ENCODE measurements at regions not wholly inside any gene's neighbourhood (a gene's known extent, or its start where the extent isn't known, plus 50 kb on each side); places are given as distances from the start of the nearest gene placed in this dataset.
"Not testable (repeated sequence)": the region's sequence is repeated elsewhere in the genome, so short reads cannot be mapped to it uniquely, and the experiment has no call there.

GRCh38 chr1:60311838-60312237 is 238.3 kb upstream of the C1orf87 start:
- DNase-seq, result no peak

DNA sequence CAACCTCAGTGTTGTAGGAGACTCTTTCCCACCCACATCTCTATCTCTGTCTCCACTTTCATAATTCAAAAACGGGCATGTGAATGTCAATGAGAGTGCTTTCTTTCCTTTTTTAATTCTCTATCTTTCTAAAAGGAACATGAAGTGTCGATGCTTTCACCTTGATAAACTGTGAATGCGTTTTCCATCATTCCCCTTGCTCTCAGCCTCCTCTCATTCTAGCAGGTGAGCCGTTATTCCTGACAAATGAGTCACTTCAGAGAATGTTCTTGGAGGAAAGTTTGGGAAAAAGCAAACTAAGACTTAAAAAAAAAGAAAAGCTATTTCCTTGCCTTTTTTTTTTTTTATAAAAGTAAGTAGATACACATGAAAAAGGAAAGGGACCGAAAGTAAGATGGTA is 226.0 kb upstream of the C1orf87 start:
- no peak for DNase-seq

- no peak for DNase-seq
Observed at GRCh38 chr1:60298290-60298689, 224.7 kb upstream of the C1orf87 start.

GRCh38 chr1:60296794-60297193 is 223.2 kb upstream of the C1orf87 start:
- DNase-seq, result no peak

- DNase-seq, result no peak
Observed at GRCh38 chr1:60292140-60292539, 218.6 kb upstream of the C1orf87 start.

DNA sequence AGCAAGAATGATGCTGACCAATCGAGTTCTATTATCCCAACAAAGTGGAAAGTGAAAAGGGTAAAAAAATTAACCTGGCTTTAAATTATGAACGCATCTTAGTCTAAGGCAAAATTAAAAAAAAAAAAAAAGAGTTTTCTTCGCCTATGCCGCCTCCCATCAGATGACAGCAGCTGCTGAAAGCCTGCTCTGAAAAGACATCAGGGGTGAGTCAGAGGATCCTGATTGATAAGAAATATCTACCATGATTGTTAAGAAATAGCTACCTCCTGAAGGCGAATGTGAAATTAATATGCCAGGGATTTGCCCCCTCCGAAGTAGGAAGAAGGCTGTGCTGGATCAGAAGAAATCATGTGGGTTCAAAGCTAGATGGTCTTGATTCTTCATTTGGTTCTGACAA is 216.8 kb upstream of the C1orf87 start:
- no peak for DNase-seq

DNA sequence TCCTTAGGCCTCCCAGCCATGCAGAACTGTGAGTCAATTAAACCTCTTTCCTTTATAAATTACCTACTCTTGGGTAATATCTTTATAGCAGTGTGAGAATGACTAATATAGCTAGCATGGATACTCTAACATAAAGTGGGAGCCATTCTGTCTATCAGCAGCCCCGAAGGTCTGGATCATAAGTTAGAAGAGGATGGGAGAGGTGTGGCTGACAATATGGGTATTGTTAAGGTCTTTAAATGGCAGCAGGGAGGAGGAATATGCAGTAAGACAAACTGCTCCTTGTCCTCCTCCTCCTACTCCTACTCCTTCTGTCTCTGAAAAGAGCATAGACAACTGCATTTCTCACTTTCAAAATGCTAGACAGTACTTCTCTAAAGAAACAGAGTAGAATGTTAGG is 214.0 kb upstream of the C1orf87 start:
- no peak for DNase-seq

DNA sequence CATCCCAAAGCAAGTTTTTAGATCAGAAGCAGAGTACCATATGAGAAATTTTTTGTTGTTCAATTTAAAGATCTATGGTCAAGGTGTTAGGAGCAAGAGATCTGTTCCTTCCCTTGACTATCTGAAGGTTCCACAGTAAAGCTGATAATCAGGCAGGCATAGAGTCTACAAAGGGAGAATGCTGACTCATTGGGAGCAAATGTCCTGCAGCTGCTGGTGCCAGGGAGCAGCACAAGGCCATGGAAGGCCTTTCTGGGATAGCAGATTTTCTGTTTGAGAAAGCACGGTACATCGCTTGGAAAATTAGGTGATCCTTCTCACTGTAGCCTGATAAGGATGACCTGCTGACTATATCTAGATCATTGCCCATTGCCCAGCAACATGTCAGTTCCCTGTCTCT is 210.1 kb upstream of the C1orf87 start:
- DNase-seq, result no peak

DNA sequence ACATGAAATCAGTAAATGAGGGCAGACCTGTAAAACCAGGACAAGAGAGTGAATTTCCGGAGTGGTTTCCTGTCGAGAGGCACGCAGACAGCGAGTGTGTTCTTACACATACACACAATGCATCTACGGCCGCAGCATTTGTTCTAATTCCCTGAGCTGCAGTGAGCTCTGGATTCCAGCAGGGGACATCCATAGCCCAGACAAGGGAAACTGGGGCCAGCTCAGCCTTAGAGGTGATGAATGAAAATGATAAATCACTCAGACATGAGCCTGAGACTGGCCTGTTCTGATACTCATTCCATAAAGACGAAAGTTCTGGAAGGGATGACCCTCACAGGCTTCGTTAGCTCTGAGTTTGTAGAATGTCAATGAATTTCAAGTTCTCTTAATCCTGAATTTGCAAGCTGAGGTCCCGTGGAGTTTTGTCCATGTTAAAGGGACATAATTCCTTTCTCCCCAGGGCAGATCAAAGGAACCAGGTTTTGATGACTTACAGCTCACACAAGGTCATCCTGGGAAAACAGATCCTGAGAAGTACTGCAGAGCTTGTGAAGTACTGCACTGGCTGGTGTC is 207.9 kb upstream of the C1orf87 start:
- peak; percentile 82 to 84 for DNase-seq

DNA sequence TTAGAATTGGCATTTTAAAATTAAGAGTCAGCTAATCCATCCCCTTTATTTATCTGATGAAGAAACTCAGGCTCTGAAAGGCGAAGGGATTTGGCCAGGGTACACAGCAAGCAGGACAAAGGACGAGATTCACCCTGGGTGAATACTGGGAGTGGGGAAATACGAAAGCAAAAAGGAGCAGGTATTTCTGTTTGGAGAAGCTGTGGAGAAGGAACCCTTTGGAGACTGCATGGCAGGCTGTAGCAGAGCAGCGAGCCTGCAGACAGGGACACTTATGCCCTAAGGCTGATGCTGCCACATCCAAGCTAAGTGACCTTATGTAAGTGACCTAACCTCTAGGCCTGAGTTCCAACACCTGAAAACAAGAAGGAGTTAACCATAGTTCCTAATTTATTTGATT is 207.2 kb upstream of the C1orf87 start:
- DNase-seq, result no peak

DNA sequence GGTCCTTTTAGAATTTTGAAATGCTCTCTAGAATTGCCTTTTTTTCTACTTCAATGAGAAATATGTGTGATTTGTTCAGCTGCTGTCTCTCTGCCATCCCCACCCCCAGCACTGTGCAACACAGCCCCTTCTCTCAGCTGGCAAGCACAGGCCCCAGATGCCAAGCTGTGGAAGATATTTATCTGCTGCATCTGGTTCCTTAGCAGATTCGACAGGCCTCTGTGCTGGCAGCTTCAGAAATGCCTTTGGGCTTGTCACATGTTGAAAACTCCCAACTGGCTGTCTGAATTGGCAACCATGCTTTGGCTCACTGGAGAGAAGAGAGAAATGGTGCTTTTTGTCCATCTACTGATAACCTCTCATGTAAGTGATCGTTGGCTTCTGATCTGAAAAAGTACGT is 206.7 kb upstream of the C1orf87 start:
- no peak for DNase-seq

- DNase-seq, result no peak
Observed at GRCh38 chr1:60279798-60280197, 206.2 kb upstream of the C1orf87 start.

- peak in 1 of 2 experiments; percentile 22 for DNase-seq
Observed at GRCh38 chr1:60277269-60277668, 203.7 kb upstream of the C1orf87 start.

DNA sequence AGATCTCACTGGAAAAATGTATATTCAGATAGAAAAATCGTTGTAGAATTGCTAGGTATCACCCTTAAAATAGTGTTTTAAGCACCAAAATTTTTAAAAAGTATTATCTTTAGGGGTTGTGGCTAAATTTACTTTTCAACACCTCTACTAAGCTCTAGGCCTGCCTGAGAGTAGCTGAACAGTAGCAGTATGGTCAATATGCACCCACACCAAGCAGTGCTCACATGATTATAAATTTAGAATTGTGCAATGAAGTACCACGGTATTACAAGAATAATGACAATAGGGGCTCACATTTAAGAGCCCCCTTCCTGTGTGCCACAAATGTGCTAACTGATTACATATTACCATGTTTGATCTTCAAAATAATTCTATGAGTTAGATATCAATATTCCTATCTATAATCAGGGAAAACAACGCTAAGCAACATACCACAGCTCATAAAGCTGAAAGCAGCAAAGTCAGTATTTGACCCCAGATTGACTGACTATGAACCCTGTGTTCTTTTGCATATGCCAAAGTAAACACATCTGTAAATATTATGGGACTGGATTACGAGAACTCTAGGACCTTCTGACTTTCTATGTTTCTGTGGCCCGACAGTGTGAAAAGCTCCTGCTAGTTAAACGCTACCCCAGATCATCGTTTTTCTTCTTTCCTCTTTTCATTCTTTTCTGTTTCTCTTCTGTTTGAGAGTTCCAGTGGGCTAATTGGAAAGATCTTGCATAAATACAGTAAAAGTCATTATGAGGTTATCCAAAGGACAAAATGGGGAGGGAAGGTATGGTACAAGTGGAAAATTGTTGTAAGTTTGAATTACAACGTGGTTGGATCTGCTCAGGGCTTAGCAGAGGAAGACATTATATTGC is 201.1 kb upstream of the C1orf87 start:
- no peak for DNase-seq

DNA sequence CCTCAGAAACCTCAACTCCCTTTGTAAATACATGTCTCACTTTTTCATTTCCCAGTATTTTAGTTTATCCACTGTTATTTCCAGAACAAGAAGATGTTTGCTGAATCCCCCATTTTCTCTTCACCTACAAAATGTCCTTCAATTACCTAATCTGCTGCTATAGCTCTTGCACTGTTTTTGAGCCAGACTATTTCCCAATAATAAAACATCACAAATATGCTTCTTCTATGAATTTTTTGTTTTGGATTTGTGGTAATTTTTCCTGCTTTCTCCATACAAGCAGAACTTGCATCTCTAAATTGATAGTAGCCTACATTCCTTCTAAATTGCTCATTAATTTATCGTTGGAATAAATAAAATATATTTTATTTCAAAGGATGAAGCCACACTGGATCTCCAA is 199.6 kb upstream of the C1orf87 start:
- no peak for DNase-seq

- DNase-seq, result no peak
Observed at GRCh38 chr1:60271041-60271440, 197.5 kb upstream of the C1orf87 start.

GRCh38 chr1:60268451-60268850 is 194.9 kb upstream of the C1orf87 start:
- no peak for DNase-seq

- DNase-seq, result no peak
Observed at GRCh38 chr1:60265560-60266535, 192.3 kb upstream of the C1orf87 start.

- DNase-seq, result no peak
Observed at GRCh38 chr1:60262701-60263100, 189.1 kb upstream of the C1orf87 start.

GRCh38 chr1:60257531-60257930 is 184.0 kb upstream of the C1orf87 start:
- no peak for DNase-seq

DNA sequence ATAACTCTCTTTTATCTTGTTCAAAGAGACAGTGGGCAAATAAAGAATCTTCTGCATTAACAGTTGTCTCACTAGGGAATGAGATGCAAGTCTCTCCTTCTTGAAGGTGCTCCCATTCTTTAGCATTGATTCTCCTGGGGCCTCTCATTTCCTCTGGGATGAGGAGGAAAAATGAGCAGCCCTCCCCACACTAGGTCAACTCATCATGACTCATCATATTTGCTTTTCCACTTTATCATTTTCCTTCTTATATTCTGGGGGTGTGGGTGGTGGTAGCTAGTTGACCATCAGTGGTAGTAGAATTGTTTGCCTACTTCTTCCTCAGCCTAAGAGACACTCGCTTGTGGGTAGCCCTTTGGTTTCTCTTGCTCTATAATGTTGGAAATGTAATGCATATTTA is 182.0 kb upstream of the C1orf87 start:
- no peak for DNase-seq

DNA sequence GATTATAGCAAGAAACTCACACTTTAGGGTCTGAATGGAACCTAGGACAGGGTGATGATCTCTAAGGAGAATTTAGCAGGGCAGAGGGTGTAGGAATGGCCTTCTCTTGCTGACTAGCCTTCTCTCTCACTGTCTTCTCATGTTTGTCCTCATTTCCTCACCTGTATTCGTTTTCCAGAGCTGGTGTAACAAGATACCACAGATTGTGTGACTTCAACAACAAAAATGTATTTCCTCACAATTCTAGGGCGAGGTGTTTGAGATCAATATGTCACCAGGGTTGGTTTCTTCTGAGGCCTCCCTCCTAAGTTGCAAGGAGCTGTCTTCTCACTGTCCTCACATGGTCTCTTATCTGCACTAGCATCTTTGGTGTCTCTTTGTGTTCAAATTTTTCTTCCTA is 177.9 kb upstream of the C1orf87 start:
- no peak for DNase-seq

DNA sequence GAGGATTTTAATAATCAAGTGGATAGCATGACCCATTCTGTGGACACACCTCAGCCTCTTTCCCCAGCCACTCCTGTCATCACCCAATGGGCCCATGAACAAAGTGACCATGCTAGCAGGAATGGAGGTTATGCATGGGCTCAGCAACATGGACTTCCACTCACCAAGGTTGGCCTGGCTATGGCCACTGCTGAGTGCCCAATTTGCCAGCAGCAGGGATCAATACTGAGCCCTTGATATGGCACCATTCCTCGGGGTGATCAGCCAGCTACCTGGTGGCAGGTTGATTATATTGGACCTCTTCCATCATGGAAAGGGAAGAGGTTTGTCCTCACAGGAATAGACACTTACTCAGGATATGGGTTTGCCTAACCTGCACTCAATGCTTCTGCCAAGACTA is 173.9 kb upstream of the C1orf87 start:
- DNase-seq, result not testable (repeated sequence)

DNA sequence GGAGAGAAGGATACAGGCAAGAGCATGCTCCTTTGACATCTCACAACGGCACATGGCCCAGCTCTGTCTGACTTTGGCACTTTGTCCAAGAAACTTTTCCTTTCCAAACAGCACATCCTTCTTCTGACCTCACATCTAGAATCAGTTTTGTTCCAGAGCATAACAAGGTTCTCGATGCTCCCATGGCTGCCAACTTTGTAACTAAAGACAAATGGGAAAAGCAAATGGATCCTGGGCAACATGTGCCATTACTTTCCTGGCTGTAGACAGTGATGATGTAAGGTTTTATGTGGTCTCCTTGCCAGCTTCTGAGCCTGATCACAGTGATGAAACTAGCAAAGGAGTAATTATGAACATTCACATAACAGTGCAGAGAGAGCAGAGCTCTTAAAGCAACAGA is 171.8 kb upstream of the C1orf87 start:
- DNase-seq, result no peak
